Bronchial epithelial cell (primary cell): ENCODE measurements at regions not wholly inside any gene's neighbourhood (a gene's known extent, or its start where the extent isn't known, plus 50 kb on each side); places are given as distances from the start of the nearest gene placed in this dataset.

Source experiments
- DNase-seq: peaks from one replicate; pipeline ENCODE4 v3.0.0-alpha.2; 2010; ENCODE audit warnings: low read depth
- FAIRE-seq: peaks from 2 replicates; lab custom pipeline; 2011; peaks lifted over from hg19 to GRCh38; lab: Jason Lieb, UNC
- H3K27me3 ChIP-seq: 2 replicates; pipeline ENCODE4 v1.5.1; 2011; ENCODE audit warnings: low read length; ENCODE audit not compliant: control insufficient read depth, insufficient read depth
- H3K36me3 ChIP-seq: 2 replicates; pipeline ENCODE4 v1.5.1; 2011; ENCODE audit warnings: low read length; ENCODE audit not compliant: control insufficient read depth, insufficient read depth
- H3K4me3 ChIP-seq: 2 replicates; pipeline ENCODE4 v1.5.1; 2011; ENCODE audit warnings: mild to moderate bottlenecking, low read depth, low read length, control low read depth
- TF ChIP-seq, protein P1 (sequence below): IDR thresholded peaks from 2 replicates; pipeline ENCODE4 v1.5.1; 2011; ENCODE audit warnings: mild to moderate bottlenecking, moderate library complexity, low read length, control low read depth, inconsistent platforms; ENCODE audit not compliant: insufficient read depth, severe bottlenecking

DNA sequence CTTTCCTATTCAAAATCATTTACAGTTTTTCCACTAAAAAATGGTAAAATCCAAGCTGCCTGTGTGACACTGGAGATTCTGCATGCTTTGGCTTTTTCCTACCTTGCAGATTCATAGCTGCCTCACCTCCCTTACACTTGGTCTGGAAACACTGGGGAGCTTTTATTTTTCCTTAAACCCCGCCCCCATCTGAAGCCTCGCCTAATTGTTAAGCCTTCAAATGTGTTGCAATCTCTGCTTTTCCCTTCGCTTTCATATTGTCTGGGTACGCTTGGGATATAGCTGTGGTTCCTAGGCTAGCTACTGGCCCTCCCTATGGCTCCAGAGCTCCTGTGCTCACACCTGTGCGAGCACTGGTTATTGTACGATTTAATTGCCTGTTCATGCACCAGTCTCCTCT, 942.4 kb upstream of the GYPC start:
- Histone ChIP-seq H3K36me3 (no peaks in the 10 kb centered on the region), H3K27me3 (no peaks in the 10 kb centered on the region), H3K4me3 (no peak overlapping the region)
- TF ChIP-seq, protein P1, sequence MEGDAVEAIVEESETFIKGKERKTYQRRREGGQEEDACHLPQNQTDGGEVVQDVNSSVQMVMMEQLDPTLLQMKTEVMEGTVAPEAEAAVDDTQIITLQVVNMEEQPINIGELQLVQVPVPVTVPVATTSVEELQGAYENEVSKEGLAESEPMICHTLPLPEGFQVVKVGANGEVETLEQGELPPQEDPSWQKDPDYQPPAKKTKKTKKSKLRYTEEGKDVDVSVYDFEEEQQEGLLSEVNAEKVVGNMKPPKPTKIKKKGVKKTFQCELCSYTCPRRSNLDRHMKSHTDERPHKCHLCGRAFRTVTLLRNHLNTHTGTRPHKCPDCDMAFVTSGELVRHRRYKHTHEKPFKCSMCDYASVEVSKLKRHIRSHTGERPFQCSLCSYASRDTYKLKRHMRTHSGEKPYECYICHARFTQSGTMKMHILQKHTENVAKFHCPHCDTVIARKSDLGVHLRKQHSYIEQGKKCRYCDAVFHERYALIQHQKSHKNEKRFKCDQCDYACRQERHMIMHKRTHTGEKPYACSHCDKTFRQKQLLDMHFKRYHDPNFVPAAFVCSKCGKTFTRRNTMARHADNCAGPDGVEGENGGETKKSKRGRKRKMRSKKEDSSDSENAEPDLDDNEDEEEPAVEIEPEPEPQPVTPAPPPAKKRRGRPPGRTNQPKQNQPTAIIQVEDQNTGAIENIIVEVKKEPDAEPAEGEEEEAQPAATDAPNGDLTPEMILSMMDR, result no peak
- DNase-seq, result no peak
- FAIRE-seq, result no peak

DNA sequence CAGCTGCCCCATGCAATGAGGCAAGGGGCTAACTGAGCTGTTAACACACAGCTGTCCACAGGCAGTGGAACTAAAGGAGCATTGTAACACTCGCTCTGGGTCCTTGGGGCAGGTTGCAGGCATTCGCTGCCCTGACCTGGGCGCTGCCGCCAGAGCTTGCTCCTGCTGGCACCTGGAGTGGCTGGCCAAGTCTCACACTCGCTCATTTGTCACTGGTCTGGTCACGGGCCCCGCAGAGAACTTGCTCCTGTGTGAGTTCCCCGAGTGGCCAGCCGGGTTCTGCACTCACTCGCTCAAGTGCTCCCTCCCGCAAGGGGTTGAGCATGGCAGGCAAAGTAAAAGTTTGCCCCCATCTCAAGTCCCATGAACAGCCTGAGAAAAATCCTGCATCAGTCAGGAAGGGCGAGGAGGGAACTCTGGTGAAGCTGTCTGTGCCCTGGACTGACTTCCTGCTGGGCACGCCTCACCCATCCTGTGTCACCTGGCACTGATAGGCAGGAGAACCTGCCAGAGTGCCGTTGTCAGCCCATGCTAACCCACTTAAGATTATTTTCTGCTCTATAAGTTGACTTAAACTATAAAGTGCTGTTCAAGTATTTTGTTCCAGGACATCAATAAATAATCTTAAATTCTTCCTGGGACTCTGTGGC, 934.8 kb upstream of the GYPC start:
- H3K36me3 ChIP-seq, result no peaks in the 10 kb centered on the region
- TF ChIP-seq, protein P1, result no peak
- no peak for FAIRE-seq
- DNase-seq, result no peak
- no peak overlapping the region for H3K4me3 ChIP-seq
- H3K27me3 ChIP-seq, result no peaks in the 10 kb centered on the region

DNA sequence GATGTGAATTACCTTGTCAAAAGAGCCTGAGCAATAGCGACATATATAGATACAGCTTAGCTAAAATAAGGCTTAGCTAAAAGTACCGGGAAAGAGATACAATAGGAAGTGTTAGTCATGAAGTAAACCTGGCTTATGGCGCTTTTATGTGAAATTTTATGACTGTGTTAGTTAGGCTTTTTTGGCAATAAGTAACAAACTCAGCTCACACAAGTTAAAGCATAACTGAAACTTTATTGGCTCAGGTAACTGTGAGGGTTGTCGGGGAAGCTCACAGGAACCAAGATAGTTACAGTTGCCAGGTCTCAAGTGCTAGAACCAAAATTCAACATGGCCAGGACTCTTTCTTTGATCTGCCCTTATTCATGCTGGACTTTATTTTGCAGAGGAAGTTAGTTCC, 925.0 kb upstream of the GYPC start:
- DNase-seq (no peak), FAIRE-seq (no peak)
- Histone ChIP-seq H3K27me3 (no peaks in the 10 kb centered on the region), H3K36me3 (no peaks in the 10 kb centered on the region), H3K4me3 (no peak overlapping the region)
- TF ChIP-seq, protein P1, result no peak

DNA sequence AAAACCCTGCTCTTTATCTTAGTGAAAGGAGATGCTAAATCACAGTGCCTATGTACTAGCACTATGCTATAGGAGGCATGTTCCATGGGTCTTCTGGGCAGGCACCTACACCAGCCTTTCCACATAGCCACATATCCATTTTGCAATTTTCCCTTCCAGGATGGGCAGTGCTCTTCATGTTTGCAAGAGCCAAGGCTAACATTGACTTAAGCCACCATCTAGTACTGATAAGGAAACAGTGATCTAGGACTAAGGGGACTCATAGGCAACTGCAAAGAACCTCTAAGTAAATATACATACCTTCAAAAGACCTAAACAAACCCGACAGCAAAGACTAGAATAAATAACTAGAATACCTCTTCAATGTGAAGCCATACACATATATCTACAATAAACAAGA, 919.7 kb upstream of the GYPC start:
- no peaks in the 10 kb centered on the region for H3K27me3 ChIP-seq
- no peak overlapping the region for H3K4me3 ChIP-seq
- no peak for DNase-seq
- TF ChIP-seq, protein P1, result no peak
- no peaks in the 10 kb centered on the region for H3K36me3 ChIP-seq
- FAIRE-seq, result no peak

DNA sequence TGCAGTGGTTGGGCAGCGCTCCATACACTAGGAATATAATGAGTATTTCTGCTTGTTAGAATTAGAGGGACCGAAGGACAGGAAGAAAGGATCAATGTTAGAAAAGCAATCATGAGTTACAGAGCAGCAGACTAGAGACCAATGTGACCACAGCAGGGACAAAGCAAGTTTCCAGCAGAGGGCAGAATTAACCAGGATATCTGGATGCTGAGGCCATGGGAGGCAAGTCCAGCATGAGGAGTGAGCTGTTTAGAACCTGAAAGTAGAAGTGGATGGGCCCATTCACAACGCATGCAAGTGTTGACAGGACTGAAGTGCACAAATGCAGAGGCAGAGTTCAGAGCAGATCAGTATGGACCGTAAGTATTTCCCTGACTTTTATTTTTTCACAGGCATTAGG, 910.4 kb upstream of the GYPC start:
- FAIRE-seq, result no peak
- peak; percentile 8 for DNase-seq
- H3K4me3 ChIP-seq, result no peak overlapping the region
- no peaks in the 10 kb centered on the region for H3K27me3 ChIP-seq
- TF ChIP-seq, protein P1, result no peak
- no peaks in the 10 kb centered on the region for H3K36me3 ChIP-seq

DNA sequence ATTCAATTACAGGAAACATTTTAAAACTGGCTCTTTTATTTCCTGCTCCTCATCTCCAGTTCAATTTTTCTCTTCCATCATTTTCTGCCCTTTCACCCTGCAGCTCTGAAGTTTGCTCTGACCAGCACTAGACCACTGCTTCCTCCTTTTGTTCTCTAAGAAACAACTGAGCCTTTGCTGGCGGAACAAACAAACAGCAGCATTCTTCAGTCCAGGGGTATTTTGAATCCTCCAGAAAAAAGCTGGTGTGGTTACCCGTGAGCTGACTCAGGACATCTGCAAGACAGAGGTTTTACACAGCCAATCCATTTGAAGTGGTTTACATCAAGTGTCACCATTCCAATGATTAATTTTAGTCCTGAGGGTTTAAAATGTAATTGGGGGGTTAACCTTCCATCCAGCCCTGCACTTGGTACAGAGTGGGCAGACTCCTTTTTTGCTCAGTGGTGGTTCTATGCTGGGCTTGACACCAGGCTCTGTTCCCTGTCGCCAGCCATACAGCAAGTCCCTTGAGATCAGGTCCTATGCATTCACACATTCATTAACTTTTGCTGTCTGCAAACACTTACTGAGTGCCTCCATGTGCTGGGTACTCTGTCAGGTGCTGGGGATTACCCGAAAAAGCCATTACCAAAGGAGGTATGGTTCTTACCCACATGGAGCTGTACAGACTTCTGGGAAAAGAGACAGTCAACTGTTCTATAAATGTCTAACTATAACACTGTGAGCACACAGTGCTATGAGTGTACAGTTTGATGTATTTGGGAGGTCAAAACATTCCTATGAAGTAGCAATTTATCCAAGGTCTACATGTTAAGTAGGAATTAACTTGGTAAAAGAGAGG, 909.4 kb upstream of the GYPC start:
- DNase-seq (no peak), FAIRE-seq (no peak)
- Histone ChIP-seq H3K4me3 (no peak overlapping the region), H3K36me3 (no peaks in the 10 kb centered on the region), H3K27me3 (no peaks in the 10 kb centered on the region)
- TF ChIP-seq, protein P1, result no peak
